Progenitor cell of endocrine pancreas (in vitro differentiated cells): ENCODE measurements at regions not wholly inside any gene's neighbourhood (a gene's known extent, or its start where the extent isn't known, plus 50 kb on each side); places are given as distances from the start of the nearest gene placed in this dataset.

ENCODE experiments used
- DNase-seq: peaks from one replicate; pipeline ENCODE4 v3.0.0; 2021; ENCODE audit warnings: low spot score; ENCODE audit not compliant: unreplicated experiment
- H3K27ac Mint-ChIP-seq: 2 replicates; pipeline ENCODE4 v1.8.0; 2021; ENCODE audit warnings: mild to moderate bottlenecking, moderate library complexity, mixed read lengths
- H3K27me3 Mint-ChIP-seq: 2 replicates; pipeline ENCODE4 v1.8.0; 2021; ENCODE audit warnings: mixed read lengths
- H3K36me3 Mint-ChIP-seq: 2 replicates; pipeline ENCODE4 v1.8.0; 2022; ENCODE audit warnings: mixed read lengths; ENCODE audit not compliant: insufficient read depth
- H3K4me1 Mint-ChIP-seq: 2 replicates; pipeline ENCODE4 v1.8.0; 2021; ENCODE audit warnings: low read depth, mixed read lengths
- H3K4me3 Mint-ChIP-seq: 2 replicates; pipeline ENCODE4 v1.8.0; 2021; ENCODE audit warnings: low read depth, mild to moderate bottlenecking, moderate library complexity, mixed read lengths
- H3K9me3 Mint-ChIP-seq: 2 replicates; pipeline ENCODE4 v1.8.0; 2021; ENCODE audit warnings: low read depth, mixed read lengths
- TF ChIP-seq, protein P1 (sequence below): fragments of 200-600 bp; sonication (generic); IDR thresholded peaks from one replicate; pipeline ENCODE4 v1.5.0; 2021; ENCODE audit warnings: antibody characterized with exemption, mild to moderate bottlenecking; ENCODE audit not compliant: unreplicated experiment

DNA sequence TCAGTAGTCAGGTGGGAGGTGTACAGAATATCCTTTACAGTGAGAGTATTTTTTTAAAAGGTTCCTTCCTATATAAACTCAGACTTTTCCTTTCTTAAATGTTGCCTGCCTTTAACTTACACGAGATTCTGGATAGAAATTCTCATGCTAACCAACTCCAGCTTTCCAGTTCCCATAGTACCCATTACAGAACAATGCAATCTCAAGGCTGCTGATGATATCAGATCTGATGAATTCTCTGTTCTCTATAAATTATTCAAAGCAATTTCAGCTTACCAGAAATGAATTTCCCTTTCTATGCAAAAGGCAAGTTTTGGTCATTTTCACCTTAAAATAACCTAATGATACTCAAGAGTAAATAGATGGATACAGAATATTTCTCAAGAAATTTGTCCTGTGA is 90.3 kb downstream of the NUDT12 start:
- Mint-ChIP-seq H3K4me3 (no peak overlapping the region), H3K9me3 (no peaks in the 10 kb centered on the region), H3K27ac (no peak overlapping the region), H3K4me1 (no peaks in the 10 kb centered on the region), H3K36me3 (no peaks in the 10 kb centered on the region), H3K27me3 (no peaks in the 10 kb centered on the region)
- no peak for DNase-seq
- TF ChIP-seq, protein P1, sequence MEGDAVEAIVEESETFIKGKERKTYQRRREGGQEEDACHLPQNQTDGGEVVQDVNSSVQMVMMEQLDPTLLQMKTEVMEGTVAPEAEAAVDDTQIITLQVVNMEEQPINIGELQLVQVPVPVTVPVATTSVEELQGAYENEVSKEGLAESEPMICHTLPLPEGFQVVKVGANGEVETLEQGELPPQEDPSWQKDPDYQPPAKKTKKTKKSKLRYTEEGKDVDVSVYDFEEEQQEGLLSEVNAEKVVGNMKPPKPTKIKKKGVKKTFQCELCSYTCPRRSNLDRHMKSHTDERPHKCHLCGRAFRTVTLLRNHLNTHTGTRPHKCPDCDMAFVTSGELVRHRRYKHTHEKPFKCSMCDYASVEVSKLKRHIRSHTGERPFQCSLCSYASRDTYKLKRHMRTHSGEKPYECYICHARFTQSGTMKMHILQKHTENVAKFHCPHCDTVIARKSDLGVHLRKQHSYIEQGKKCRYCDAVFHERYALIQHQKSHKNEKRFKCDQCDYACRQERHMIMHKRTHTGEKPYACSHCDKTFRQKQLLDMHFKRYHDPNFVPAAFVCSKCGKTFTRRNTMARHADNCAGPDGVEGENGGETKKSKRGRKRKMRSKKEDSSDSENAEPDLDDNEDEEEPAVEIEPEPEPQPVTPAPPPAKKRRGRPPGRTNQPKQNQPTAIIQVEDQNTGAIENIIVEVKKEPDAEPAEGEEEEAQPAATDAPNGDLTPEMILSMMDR = no peak

- Mint-ChIP-seq H3K27ac (no peak overlapping the region), H3K36me3 (no peaks in the 10 kb centered on the region), H3K4me3 (no peak overlapping the region), H3K27me3 (no peaks in the 10 kb centered on the region), H3K4me1 (no peaks in the 10 kb centered on the region), H3K9me3 (no peaks in the 10 kb centered on the region)
- TF ChIP-seq, protein P1 = no peak
- no peak for DNase-seq
Observed at GRCh38 chr5:103469288-103470040, 93.1 kb downstream of the NUDT12 start.

- TF ChIP-seq, protein P1 = no peak
- DNase-seq = no peak
- Mint-ChIP-seq H3K27me3 (no peaks in the 10 kb centered on the region), H3K36me3 (no peaks in the 10 kb centered on the region), H3K4me3 (no peak overlapping the region), H3K9me3 (no peaks in the 10 kb centered on the region), H3K27ac (no peak overlapping the region), H3K4me1 (no peaks in the 10 kb centered on the region)
Observed at GRCh38 chr5:103467831-103468230, 94.8 kb downstream of the NUDT12 start.

DNA sequence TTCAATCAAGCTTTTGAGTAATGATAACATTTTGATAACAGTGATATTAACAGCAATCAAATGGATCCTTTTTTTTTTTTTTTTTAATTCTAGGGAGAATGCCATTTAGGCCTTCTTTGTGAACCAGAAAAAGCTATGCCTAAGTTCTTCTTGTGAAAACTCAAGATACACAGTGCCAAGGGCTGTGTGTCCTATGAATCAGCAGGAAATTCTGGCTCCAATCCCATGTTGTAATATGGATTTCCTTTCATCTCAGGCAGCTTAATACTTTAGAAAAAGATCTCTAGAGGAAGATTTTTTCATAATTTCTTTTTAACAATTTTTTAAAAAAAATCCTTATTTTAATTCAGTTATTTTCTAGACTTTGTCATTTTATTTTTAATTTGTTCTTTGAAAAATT is 96.1 kb downstream of the NUDT12 start:
- H3K4me1 Mint-ChIP-seq = no peaks in the 10 kb centered on the region
- no peaks in the 10 kb centered on the region for H3K36me3 Mint-ChIP-seq
- no peak overlapping the region for H3K4me3 Mint-ChIP-seq
- no peak overlapping the region for H3K27ac Mint-ChIP-seq
- no peaks in the 10 kb centered on the region for H3K9me3 Mint-ChIP-seq
- DNase-seq = no peak
- TF ChIP-seq, protein P1 = no peak
- H3K27me3 Mint-ChIP-seq = no peaks in the 10 kb centered on the region

- no peak overlapping the region for H3K4me3 Mint-ChIP-seq
- no peak overlapping the region for H3K27ac Mint-ChIP-seq
- DNase-seq = no peak
- TF ChIP-seq, protein P1 = no peak
- no peaks in the 10 kb centered on the region for H3K36me3 Mint-ChIP-seq
- H3K4me1 Mint-ChIP-seq = no peaks in the 10 kb centered on the region
- no peaks in the 10 kb centered on the region for H3K27me3 Mint-ChIP-seq
- no peaks in the 10 kb centered on the region for H3K9me3 Mint-ChIP-seq
Observed at GRCh38 chr5:103465891-103466290, 96.7 kb downstream of the NUDT12 start.
